ENCODE measurements at regions not wholly inside any gene's neighbourhood (a gene's known extent, or its start where the extent isn't known, plus 50 kb on each side); places are given as distances from the start of the nearest gene placed in this dataset.

GRCh38 chr6:47414423-47415167 is 63.0 kb upstream of the CD2AP start:
- Mint-ChIP-seq H3K4me3 (ENCODE audit: unreplicated experiment) (no peak overlapping the region), H3K36me3 (ENCODE audit: unreplicated experiment) (no peaks in the 10 kb centered on the region), H3K4me1 (ENCODE audit: low read depth, unreplicated experiment) (no peaks in the 10 kb centered on the region), H3K9me3 (ENCODE audit: unreplicated experiment) (no peaks in the 10 kb centered on the region), H3K27me3 (ENCODE audit: unreplicated experiment) (no peaks in the 10 kb centered on the region), H3K27ac (ENCODE audit: unreplicated experiment) (no peak overlapping the region)
- TF ChIP-seq CTCF (IDR thresholded peaks at IDR 0.05; ENCODE audit: partially characterized antibody, unreplicated experiment), result no peak
- no peak for DNase-seq

- Mint-ChIP-seq H3K4me3 (ENCODE audit: unreplicated experiment) (no peak overlapping the region), H3K36me3 (ENCODE audit: unreplicated experiment) (no peaks in the 10 kb centered on the region), H3K27me3 (ENCODE audit: unreplicated experiment) (no peaks in the 10 kb centered on the region), H3K4me1 (ENCODE audit: low read depth, unreplicated experiment) (no peaks in the 10 kb centered on the region), H3K9me3 (ENCODE audit: unreplicated experiment) (no peaks in the 10 kb centered on the region), H3K27ac (ENCODE audit: unreplicated experiment) (no peak overlapping the region)
- no peak for DNase-seq
- TF ChIP-seq CTCF (IDR thresholded peaks at IDR 0.05; ENCODE audit: partially characterized antibody, unreplicated experiment), result no peak
Observed at GRCh38 chr6:47416396-47417345, 60.9 kb upstream of the CD2AP start.

- H3K4me1 Mint-ChIP-seq (ENCODE audit: low read depth, unreplicated experiment), result no peaks in the 10 kb centered on the region
- H3K27ac Mint-ChIP-seq (ENCODE audit: unreplicated experiment), result no peak overlapping the region
- no peaks in the 10 kb centered on the region for H3K9me3 Mint-ChIP-seq (ENCODE audit: unreplicated experiment)
- no peaks in the 10 kb centered on the region for H3K36me3 Mint-ChIP-seq (ENCODE audit: unreplicated experiment)
- TF ChIP-seq CTCF (IDR thresholded peaks at IDR 0.05; ENCODE audit: partially characterized antibody, unreplicated experiment), result no peak
- H3K27me3 Mint-ChIP-seq (ENCODE audit: unreplicated experiment), result no peaks in the 10 kb centered on the region
- no peak overlapping the region for H3K4me3 Mint-ChIP-seq (ENCODE audit: unreplicated experiment)
- no peak for DNase-seq
Observed at GRCh38 chr6:47419621-47420020, 58.0 kb upstream of the CD2AP start.

GRCh38 chr6:47420394-47421371 is 56.9 kb upstream of the CD2AP start:
- peaks cover 1% of the 10 kb centered on the region for H3K9me3 Mint-ChIP-seq (ENCODE audit: unreplicated experiment)
- no peak overlapping the region for H3K4me3 Mint-ChIP-seq (ENCODE audit: unreplicated experiment)
- H3K27ac Mint-ChIP-seq (ENCODE audit: unreplicated experiment), result no peak overlapping the region
- H3K27me3 Mint-ChIP-seq (ENCODE audit: unreplicated experiment), result no peaks in the 10 kb centered on the region
- TF ChIP-seq CTCF (IDR thresholded peaks at IDR 0.05; ENCODE audit: partially characterized antibody, unreplicated experiment), result no peak
- DNase-seq, result no peak
- no peaks in the 10 kb centered on the region for H3K4me1 Mint-ChIP-seq (ENCODE audit: low read depth, unreplicated experiment)
- H3K36me3 Mint-ChIP-seq (ENCODE audit: unreplicated experiment), result no peaks in the 10 kb centered on the region
